HepG2 (cell line): ENCODE measurements at regions not wholly inside any gene's neighbourhood (a gene's known extent, or its start where the extent isn't known, plus 50 kb on each side); places are given as distances from the start of the nearest gene placed in this dataset.

Experiments used
- ATAC-seq: fragments of 200-7000 bp; cut with Tn5 transposase; 3 replicates; pipeline ENCODE4 v1.9.1; 2020; ENCODE audit warnings: mild to moderate bottlenecking, moderate library complexity
- BruUV-seq: library from RNA; stranded (reverse); fragments of 400-500 nt; replicated peaks from 2 replicates; lab custom pipeline; 2021; lab: Mats Ljungman, UMichigan
- CTCF ChIA-PET: fragments of 300-600 bp; formaldehyde crosslinking; extraction: SDS; loops from one replicate; lab custom pipeline; 2021; ENCODE audit warnings: low total read pairs, inconsistent platforms, low intra/inter-chr PET ratio; lab: Yijun Ruan, JAX
- POLR2A ChIA-PET: fragments of 350-600 bp; sonication (Branson Sonifier 250); formaldehyde crosslinking; loops from one replicate; lab custom pipeline; 2020; ENCODE audit warnings: antibody characterized with exemption, inconsistent platforms; lab: Yijun Ruan, JAX
- DNase-seq: peaks from one replicate; pipeline ENCODE4 v3.0.0-alpha.2; 2015; ENCODE audit warnings: low spot score
- FAIRE-seq: peaks from 3 replicates; lab custom pipeline; 2011; peaks lifted over from hg19 to GRCh38; lab: Jason Lieb, UNC
- H2AFZ ChIP-seq: one replicate; pipeline ENCODE4 v1.6.1; 2011; ENCODE audit warnings: low read length, inconsistent platforms
- H3K27ac ChIP-seq: fragments of 300-600 bp; 3 replicates; pipeline ENCODE4 v1.8.0; 2011; ENCODE audit warnings: mixed run types, mild to moderate bottlenecking, mixed read lengths, low read length, inconsistent platforms; ENCODE audit not compliant: insufficient read depth; ENCODE audit errors: extremely low read length
- H3K27me3 ChIP-seq, 2 experiments: fragments of 200-600 bp in 1 of 2; 2 replicates in 1 of 2; 3 replicates in 1 of 2; pipeline versions ENCODE4 v1.6.0 to v1.8.0; 2011; ENCODE audit warnings: low read length in 2 of 2, mild to moderate bottlenecking in 2 of 2, moderate library complexity in 2 of 2, inconsistent platforms in 1 of 2; ENCODE audit not compliant: insufficient read depth in 2 of 2, control insufficient read depth in 1 of 2
- H3K36me3 ChIP-seq, 2 experiments: fragments of 200-600 bp in 1 of 2; replicated peaks in 1 of 2; 2 replicates in 1 of 2; 3 replicates in 1 of 2; pipeline versions ENCODE4 v1.5.1 to v1.8.0; 2011; ENCODE audit warnings: low read length in 2 of 2, inconsistent platforms in 1 of 2; ENCODE audit not compliant: insufficient read depth in 2 of 2, control insufficient read depth in 1 of 2
- H3K4me1 ChIP-seq: 2 replicates; pipeline ENCODE4 v1.5.1; 2012; ENCODE audit warnings: low read length, inconsistent platforms; ENCODE audit not compliant: insufficient read depth
- H3K4me2 ChIP-seq: 2 replicates; pipeline ENCODE4 v1.6.0; 2011; ENCODE audit warnings: low read depth, low read length, inconsistent platforms
- H3K4me3 ChIP-seq, 3 experiments: fragments of 200-600 bp in 1 of 3; sonication (generic), shearing (Covaris generic) in 1 of 3; replicated peaks in 1 of 3; 2 replicates each; pipeline ENCODE4 v1.5.1; 2011 to 2016; ENCODE audit warnings: low read length in 3 of 3, inconsistent platforms in 2 of 3, low read depth in 2 of 3, mild to moderate bottlenecking in 2 of 3, control low read depth in 1 of 3, mixed read lengths in 1 of 3; ENCODE audit not compliant: insufficient read depth in 1 of 3
- H3K79me2 ChIP-seq: one replicate; pipeline ENCODE4 v1.6.1; 2011; ENCODE audit warnings: low read length, inconsistent platforms; ENCODE audit not compliant: insufficient read depth
- H3K9ac ChIP-seq: 2 replicates; pipeline ENCODE4 v1.6.0; 2011; ENCODE audit warnings: mild to moderate bottlenecking, low read depth, low read length, inconsistent platforms; ENCODE audit not compliant: insufficient read depth
- H3K9me3 ChIP-seq: 2 replicates; pipeline ENCODE4 v1.5.1; 2012; ENCODE audit warnings: mild to moderate bottlenecking, low read length
- H4K20me1 ChIP-seq: 2 replicates; pipeline ENCODE4 v1.6.0; 2011; ENCODE audit warnings: inconsistent platforms, mild to moderate bottlenecking, low read length, moderate library complexity; ENCODE audit not compliant: insufficient read depth
- CBFB ChIP-seq: sonication (generic); formaldehyde crosslinking; IDR thresholded peaks from 2 replicates; pipeline ENCODE4 v1.4.0; 2020; ENCODE audit warnings: missing genetic modification reagents
- NR1H2 ChIP-seq: sonication (generic); formaldehyde crosslinking; IDR thresholded peaks from 2 replicates; pipeline ENCODE4 v1.8.1; 2022; ENCODE audit warnings: low read depth, missing genetic modification reagents, borderline replicate concordance
- SYNCRIP ChIP-seq: fragments of 200-400 bp; formaldehyde crosslinking; IDR thresholded peaks from 2 replicates; pipeline ENCODE4 v1.6.1; 2018; ENCODE audit warnings: mild to moderate bottlenecking, low read depth, low read length; ENCODE audit not compliant: insufficient read depth
- TCF7 ChIP-seq: sonication (generic); IDR thresholded peaks from 2 replicates; pipeline ENCODE4 v1.6.1; 2016; ENCODE audit warnings: antibody characterized with exemption, low read depth
- ZKSCAN1 ChIP-seq: fragments of 150-350 bp; IDR thresholded peaks from 2 replicates; pipeline ENCODE4 v1.6.1; 2014; ENCODE audit warnings: low read length
- ZNF101 ChIP-seq: sonication (generic); formaldehyde crosslinking; IDR thresholded peaks from 2 replicates; pipeline ENCODE4 v1.4.0; 2020; ENCODE audit warnings: mild to moderate bottlenecking, low read depth, missing genetic modification reagents, borderline replicate concordance
- ZNF180 ChIP-seq: sonication (generic); formaldehyde crosslinking; IDR thresholded peaks from 2 replicates; pipeline ENCODE4 v1.4.0; 2020; ENCODE audit warnings: low read depth, missing genetic modification reagents, borderline replicate concordance
- ZNF501 ChIP-seq: sonication (generic); formaldehyde crosslinking; IDR thresholded peaks from 2 replicates; pipeline ENCODE4 v1.5.1; 2020; ENCODE audit warnings: mild to moderate bottlenecking, moderate library complexity, missing genetic modification reagents
- ZNF556 ChIP-seq: sonication (generic); formaldehyde crosslinking; IDR thresholded peaks from 2 replicates; pipeline ENCODE4 v1.4.0; 2020; ENCODE audit warnings: mild to moderate bottlenecking, missing genetic modification reagents, borderline replicate concordance
- ZNF562 ChIP-seq: sonication (generic); formaldehyde crosslinking; IDR thresholded peaks from 2 replicates; pipeline ENCODE4 v1.8.0; 2022; ENCODE audit warnings: missing genetic modification reagents, borderline replicate concordance
- ZNF614 ChIP-seq: IDR thresholded peaks from 2 replicates; pipeline ENCODE4 v1.6.1; 2018; ENCODE audit warnings: missing biosample characterization, missing genetic modification reagents, inconsistent platforms, borderline replicate concordance
- ZNF777 ChIP-seq: sonication (generic); formaldehyde crosslinking; IDR thresholded peaks from 2 replicates; pipeline ENCODE4 v1.4.0; 2020; ENCODE audit warnings: missing genetic modification reagents
- ZSCAN12 ChIP-seq: sonication (generic); formaldehyde crosslinking; IDR thresholded peaks from 2 replicates; pipeline ENCODE4 v1.9.0; 2021; ENCODE audit warnings: mild to moderate bottlenecking, missing genetic modification reagents
- ZSCAN21 ChIP-seq: sonication (generic); formaldehyde crosslinking; IDR thresholded peaks from 2 replicates; pipeline ENCODE4 v1.8.0; 2022; ENCODE audit warnings: mild to moderate bottlenecking, missing genetic modification reagents, moderate library complexity, borderline replicate concordance
- WGBS: methylation state at CpG from one replicate; pipeline ENCODE4 v1.1.6; 2017; ENCODE audit warnings: low lambda C conversion rate; 5-methylcytosine and 5-hydroxymethylcytosine counted together
- in situ Hi-C: cut with HindIII; loops from 2 replicates; pipeline ENCODE4 v1.10.0; 2017; ENCODE audit warnings: low pct_unique_long_range_greater_than_20kb; ENCODE audit not compliant: extremely low pct_ligation_motif_present
- intact Hi-C: fragments of 100-400 bp; cut with micrococcal nuclease; formaldehyde crosslinking; loops from one replicate; pipeline ENCODE4 v1.10.0; 2022; ENCODE audit not compliant: unreplicated experiment
- TF ChIP-seq, protein P1 (sequence below): fragments of 450-650 bp; IDR thresholded peaks from 2 replicates; pipeline ENCODE4 v1.6.1; 2016

DNA sequence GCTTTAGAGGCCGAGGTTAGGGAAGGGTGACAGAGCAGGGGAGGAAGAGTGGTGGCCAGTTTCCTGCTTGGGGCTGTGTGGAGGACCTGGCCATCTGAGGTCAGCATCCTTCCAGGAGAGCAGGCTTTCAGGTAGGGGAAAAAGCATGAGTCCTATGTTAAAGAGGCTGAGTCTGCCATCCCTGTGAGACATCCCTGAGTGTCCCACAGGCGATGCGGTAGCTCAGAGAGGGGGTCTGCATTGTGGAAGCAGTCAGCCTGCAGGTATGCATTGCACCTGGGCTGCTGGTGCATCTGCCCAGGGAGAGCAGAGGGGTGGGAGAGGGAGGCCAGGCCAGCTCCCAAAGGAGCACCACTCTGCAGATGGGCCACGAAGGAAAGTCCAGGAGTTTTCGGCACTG is 282.1 kb upstream of the ZNF32 start (continued):
- no peak for TF ChIP-seq ZNF777 (CRISPR knock-in tag)
- TF ChIP-seq ZNF562 (CRISPR knock-in tag) = no peak
- no peak for TF ChIP-seq ZNF556 (CRISPR knock-in tag)
- TF ChIP-seq, protein P1, sequence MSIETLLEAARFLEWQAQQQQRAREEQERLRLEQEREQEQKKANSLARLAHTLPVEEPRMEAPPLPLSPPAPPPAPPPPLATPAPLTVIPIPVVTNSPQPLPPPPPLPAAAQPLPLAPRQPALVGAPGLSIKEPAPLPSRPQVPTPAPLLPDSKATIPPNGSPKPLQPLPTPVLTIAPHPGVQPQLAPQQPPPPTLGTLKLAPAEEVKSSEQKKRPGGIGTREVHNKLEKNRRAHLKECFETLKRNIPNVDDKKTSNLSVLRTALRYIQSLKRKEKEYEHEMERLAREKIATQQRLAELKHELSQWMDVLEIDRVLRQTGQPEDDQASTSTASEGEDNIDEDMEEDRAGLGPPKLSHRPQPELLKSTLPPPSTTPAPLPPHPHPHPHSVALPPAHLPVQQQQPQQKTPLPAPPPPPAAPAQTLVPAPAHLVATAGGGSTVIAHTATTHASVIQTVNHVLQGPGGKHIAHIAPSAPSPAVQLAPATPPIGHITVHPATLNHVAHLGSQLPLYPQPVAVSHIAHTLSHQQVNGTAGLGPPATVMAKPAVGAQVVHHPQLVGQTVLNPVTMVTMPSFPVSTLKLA = no peak
- no peak for TF ChIP-seq ZNF614
- TF ChIP-seq TCF7 = no peak
- TF ChIP-seq ZNF501 = no peak
- no peak for TF ChIP-seq ZNF101 (CRISPR knock-in tag)
- no peak for TF ChIP-seq NR1H2 (CRISPR knock-in tag)

DNA sequence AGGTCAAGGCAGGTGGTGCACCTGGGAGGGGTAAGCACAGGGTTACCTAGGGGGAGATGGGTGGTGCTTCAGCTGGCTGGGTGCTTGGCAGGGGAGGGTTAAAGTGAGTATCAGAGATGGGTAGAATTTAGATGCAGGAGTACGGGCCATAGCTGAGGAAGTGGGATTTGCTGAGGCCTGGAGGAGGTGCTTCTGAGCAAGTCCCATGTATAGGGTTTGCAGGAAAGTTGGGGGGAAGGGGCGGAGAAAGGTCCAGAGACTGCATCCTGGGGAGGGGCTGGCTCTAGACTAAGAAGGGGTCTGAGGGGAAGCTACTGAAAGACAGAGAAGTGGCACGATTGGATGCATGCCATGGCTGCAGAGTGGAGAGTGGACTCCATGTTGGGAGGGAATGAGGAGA is 281.6 kb upstream of the ZNF32 start:
- DNase-seq = no peak
- no peak overlapping the region for H2AFZ ChIP-seq
- FAIRE-seq = no peak
- in situ Hi-C loops = no loop called here
- no peaks in the 10 kb centered on the region for H3K36me3 ChIP-seq
- no peaks in the 10 kb centered on the region for H4K20me1 ChIP-seq
- H3K27me3 ChIP-seq = peaks cover 0 to 14% of the 10 kb centered on the region in 2 experiments; a peak in 1 of 5 replicates
- 7% methylated on average over 3 of the region's 3 CpGs for whole genome bisulfite sequencing
- no peaks in the 10 kb centered on the region for H3K79me2 ChIP-seq
- no TSS peak for BruUV-seq
- TF ChIP-seq ZSCAN21 (CRISPR knock-in tag) (no peak), ZKSCAN1 (no peak), ZNF180 (CRISPR knock-in tag) (no peak), ZSCAN12 (CRISPR knock-in tag) (no peak), SYNCRIP (no peak), CBFB (CRISPR knock-in tag) (no peak)
- TF ChIP-seq, all 625 proteins: peak for 0
- ATAC-seq = no peak
- no peak overlapping the region for H3K4me3 ChIP-seq
- POLR2A ChIA-PET = no interaction called here
- H3K4me1 ChIP-seq = no peaks in the 10 kb centered on the region
- CTCF ChIA-PET = no interaction called here
- no peak overlapping the region for H3K4me2 ChIP-seq
- intact Hi-C loops = no loop called here
- no peak overlapping the region for H3K9ac ChIP-seq
- H3K9me3 ChIP-seq = no peaks in the 10 kb centered on the region
- no peak overlapping the region for H3K27ac ChIP-seq
